ENCODE measurements at regions not wholly inside any gene's neighbourhood (a gene's known extent, or its start where the extent isn't known, plus 50 kb on each side); places are given as distances from the start of the nearest gene placed in this dataset.
"Not testable (repeated sequence)": the region's sequence is repeated elsewhere in the genome, so short reads cannot be mapped to it uniquely, and the experiment has no call there.

DNA sequence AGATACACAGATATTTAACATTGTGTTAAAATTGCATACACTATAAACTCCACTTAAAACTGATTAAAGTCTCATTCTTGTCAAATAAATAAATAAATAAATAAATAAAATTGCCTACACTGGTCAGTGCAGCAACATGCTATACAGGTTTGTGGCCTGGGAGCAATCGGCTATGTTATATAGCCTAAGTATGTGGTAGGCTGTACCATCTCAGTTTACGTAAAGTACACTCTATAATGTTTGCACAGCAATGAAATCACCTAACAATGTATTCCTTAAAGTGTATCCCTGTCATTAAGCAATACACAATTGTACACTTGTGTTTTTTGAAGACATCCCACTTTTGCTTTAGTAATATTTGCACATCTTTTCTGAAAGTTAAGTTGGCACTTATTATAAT is 337.7 kb upstream of the SETBP1 start:
- no peak overlapping the region for H3K4me3 ChIP-seq
- H3K9me3 ChIP-seq = no peaks in the 10 kb centered on the region
- H3K36me3 ChIP-seq = no peaks in the 10 kb centered on the region
- no peak overlapping the region for H3K27ac ChIP-seq (replicated peaks in 1 of 4)
- H3K4me1 ChIP-seq = peaks cover 0 to 6% (median 3%) of the 10 kb centered on the region in 4 donors
- no peak for DNase-seq (ENCODE audit: extremely low spot score)
- 89% methylated on average over 2 of the region's 2 CpGs for WGBS
- TF ChIP-seq, protein P1, sequence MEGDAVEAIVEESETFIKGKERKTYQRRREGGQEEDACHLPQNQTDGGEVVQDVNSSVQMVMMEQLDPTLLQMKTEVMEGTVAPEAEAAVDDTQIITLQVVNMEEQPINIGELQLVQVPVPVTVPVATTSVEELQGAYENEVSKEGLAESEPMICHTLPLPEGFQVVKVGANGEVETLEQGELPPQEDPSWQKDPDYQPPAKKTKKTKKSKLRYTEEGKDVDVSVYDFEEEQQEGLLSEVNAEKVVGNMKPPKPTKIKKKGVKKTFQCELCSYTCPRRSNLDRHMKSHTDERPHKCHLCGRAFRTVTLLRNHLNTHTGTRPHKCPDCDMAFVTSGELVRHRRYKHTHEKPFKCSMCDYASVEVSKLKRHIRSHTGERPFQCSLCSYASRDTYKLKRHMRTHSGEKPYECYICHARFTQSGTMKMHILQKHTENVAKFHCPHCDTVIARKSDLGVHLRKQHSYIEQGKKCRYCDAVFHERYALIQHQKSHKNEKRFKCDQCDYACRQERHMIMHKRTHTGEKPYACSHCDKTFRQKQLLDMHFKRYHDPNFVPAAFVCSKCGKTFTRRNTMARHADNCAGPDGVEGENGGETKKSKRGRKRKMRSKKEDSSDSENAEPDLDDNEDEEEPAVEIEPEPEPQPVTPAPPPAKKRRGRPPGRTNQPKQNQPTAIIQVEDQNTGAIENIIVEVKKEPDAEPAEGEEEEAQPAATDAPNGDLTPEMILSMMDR (IDR thresholded peaks at IDR 0.05) = no peak
- TF ChIP-seq POLR2A (IDR thresholded peaks at IDR 0.05; ENCODE audit: low read depth) (no peak), EP300 (IDR thresholded peaks at IDR 0.05) (no peak)
- H3K27me3 ChIP-seq = no peaks in the 10 kb centered on the region
- intact Hi-C loops (cut with DNase I) = no loop called here

DNA sequence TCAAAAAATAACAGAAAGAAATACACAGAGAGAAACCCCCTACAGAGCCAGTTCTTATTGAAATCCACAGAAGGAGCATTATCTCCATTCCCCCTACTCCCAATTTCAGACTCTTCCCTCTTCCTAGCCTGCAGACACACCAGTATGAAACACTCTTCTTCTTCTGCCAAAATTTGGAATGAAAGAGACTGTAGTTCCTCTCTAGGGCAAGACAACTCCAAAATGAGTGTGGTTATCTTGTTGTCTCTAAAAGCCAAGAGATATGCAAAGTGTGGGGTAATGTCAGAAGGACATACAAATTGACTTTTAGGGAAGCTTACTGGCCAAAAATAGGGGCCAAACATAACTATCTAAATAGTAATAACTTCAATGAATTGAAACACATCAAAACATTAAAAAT is 337.1 kb upstream of the SETBP1 start:
- TF ChIP-seq EP300 (IDR thresholded peaks at IDR 0.05) (no peak), POLR2A (IDR thresholded peaks at IDR 0.05; ENCODE audit: low read depth) (no peak), POLR2AphosphoS5 (IDR thresholded peaks at IDR 0.05) (no peak)
- TF ChIP-seq, protein P1 (IDR thresholded peaks at IDR 0.05) = no peak

DNA sequence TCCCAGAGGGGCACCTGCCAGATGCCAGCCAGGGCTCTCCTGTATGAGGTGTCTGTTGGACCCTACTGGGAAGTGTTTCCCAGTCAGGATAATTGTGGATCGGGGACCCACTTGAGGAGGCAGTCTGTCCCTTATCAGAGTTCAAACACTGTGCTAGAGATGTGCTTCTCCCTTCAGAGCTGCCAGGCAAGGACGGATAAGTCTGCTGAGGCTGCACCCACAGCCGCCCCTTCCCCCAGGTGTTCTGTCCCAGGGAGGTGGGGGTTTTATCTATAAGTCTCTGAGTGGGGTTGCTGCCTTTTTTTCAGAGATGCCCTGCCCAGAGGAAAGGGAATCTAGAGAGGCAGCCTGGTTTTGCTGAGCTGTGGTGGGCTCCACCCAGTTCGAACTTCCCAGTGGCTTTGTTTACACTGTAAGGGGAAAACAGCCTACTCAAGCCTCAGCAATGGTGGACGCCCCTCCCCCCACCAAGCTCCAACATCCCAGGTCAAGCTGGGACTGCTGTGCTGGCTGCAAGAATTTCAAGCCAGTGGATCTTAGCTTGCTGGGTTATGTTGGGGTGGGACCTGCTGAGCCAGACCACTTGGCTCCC is 324.0 kb upstream of the SETBP1 start:
- H3K4me3 ChIP-seq = no peak overlapping the region
- no peaks in the 10 kb centered on the region for H3K36me3 ChIP-seq
- no peaks in the 10 kb centered on the region for H3K4me1 ChIP-seq
- H3K27ac ChIP-seq (replicated peaks in 1 of 4) = no peak overlapping the region
- WGBS = 88% methylated on average over 3 of the region's 5 CpGs
- intact Hi-C loops (cut with DNase I) = no loop called here
- DNase-seq (ENCODE audit: extremely low spot score) = no peak
- peaks cover 0 to 13% (median 2%) of the 10 kb centered on the region in 4 donors for H3K9me3 ChIP-seq
- TF ChIP-seq POLR2AphosphoS5 (IDR thresholded peaks at IDR 0.05) (no peak), EP300 (IDR thresholded peaks at IDR 0.05) (no peak)
- TF ChIP-seq, protein P1 (IDR thresholded peaks at IDR 0.05) = no peak
- no peaks in the 10 kb centered on the region for H3K27me3 ChIP-seq

More for the DNA sequence above, 337.1 kb upstream of the SETBP1 start:
- H3K36me3 ChIP-seq = no peaks in the 10 kb centered on the region
- no peak overlapping the region for H3K4me3 ChIP-seq
- H3K9me3 ChIP-seq = no peaks in the 10 kb centered on the region
- no peaks in the 10 kb centered on the region for H3K27me3 ChIP-seq
- H3K4me1 ChIP-seq = peaks cover 0 to 6% (median 3%) of the 10 kb centered on the region in 4 donors
- H3K27ac ChIP-seq (replicated peaks in 1 of 4) = no peak overlapping the region
- no peak for DNase-seq (ENCODE audit: extremely low spot score)
- intact Hi-C loops (cut with DNase I) = no loop called here

DNA sequence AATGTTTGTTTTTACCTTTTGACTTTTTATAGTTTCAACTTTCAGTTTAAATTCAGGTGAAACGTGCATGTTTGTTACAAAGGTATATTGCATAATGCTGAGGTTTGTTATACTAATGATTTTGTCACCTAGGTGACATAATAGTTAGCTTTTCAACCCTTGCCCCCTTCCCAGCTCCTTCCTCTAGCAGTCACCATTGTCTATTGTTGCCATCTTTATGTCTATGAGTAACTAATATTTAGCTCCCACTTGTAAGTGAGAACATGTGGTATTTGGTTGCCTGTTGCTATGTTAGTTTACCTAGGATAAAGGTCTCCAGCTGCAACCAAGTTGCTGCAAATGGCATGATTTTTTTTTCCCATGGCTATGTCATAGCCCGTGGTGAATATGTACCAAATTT is 322.3 kb upstream of the SETBP1 start:
- Histone ChIP-seq H3K9me3 (peaks cover 0 to 13% (median 2%) of the 10 kb centered on the region in 4 donors), H3K36me3 (no peaks in the 10 kb centered on the region), H3K27me3 (no peaks in the 10 kb centered on the region), H3K4me3 (no peak overlapping the region), H3K4me1 (no peaks in the 10 kb centered on the region), H3K27ac (replicated peaks in 1 of 4) (no peak overlapping the region)
- no peak for DNase-seq (ENCODE audit: extremely low spot score)
- WGBS = 88% methylated on average over 2 of the region's 2 CpGs
- intact Hi-C loops (cut with DNase I) = no loop called here
- TF ChIP-seq EP300 (IDR thresholded peaks at IDR 0.05) (no peak), POLR2AphosphoS5 (IDR thresholded peaks at IDR 0.05) (no peak), POLR2A (IDR thresholded peaks at IDR 0.05; ENCODE audit: low read depth) (no peak)
- TF ChIP-seq, protein P1 (IDR thresholded peaks at IDR 0.05) = no peak

DNA sequence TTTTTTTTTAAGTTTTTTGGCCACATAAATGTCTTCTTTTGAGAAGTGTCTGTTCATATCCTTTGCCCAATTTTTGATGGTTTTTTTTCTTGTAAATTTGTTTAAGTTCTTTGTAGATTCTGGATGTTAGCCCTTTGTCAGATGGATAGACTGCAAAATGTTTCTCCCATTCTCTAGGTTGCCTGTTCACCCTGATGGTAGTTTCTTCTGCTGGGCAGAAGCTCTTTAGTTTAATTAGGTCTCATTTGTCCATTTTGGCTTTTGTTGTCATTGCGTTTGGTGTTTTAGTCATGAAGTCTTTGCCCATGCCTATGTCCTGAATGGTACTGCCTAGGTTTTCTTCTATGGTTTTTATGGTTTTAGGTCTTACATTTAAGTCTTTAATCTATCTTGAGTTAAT is 320.9 kb upstream of the SETBP1 start:
- intact Hi-C loops (cut with DNase I); H3K36me3 ChIP-seq; H3K4me1 ChIP-seq; H3K4me3 ChIP-seq; DNase-seq (ENCODE audit: extremely low spot score); H3K27ac ChIP-seq (replicated peaks in 1 of 4); H3K27me3 ChIP-seq: not testable (repeated sequence)
- peaks cover 0 to 13% (median 2%) of the 10 kb centered on the region in 4 donors for H3K9me3 ChIP-seq
- 100% methylated on average over 1 of the region's 1 CpG for WGBS

DNA sequence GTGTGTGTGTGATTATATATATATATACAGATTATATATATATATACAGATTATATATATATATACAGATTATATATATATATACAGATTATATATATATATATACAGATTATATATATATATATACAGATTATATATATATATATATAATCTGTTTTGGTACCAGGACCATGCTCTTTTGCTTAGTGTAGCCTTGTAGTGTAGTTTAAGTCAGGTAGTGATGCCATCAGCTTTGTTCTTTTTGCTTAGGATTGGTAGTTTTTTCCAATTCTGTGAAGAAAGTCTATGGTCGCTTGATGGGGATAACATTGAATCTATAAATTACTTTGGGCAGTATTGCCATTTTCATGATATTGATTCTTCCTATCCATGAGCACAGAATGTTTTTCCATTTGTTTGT is 318.5 kb upstream of the SETBP1 start:
- H3K4me1 ChIP-seq; H3K27ac ChIP-seq (replicated peaks in 1 of 4); H3K9me3 ChIP-seq; H3K36me3 ChIP-seq; H3K4me3 ChIP-seq; intact Hi-C loops (cut with DNase I); DNase-seq (ENCODE audit: extremely low spot score); H3K27me3 ChIP-seq: not testable (repeated sequence)
- WGBS = 96% methylated on average over 1 of the region's 1 CpG
